Cerebellar nuclear complex (tissue), 1 donor: ENCODE measurements at regions not wholly inside any gene's neighbourhood (a gene's known extent, or its start where the extent isn't known, plus 50 kb on each side); places are given as distances from the start of the nearest gene placed in this dataset.

Experiments used
- DNase-seq, 2 experiments: peaks; one replicate each; lab custom pipeline; 2025; lab: John Stamatoyannopoulos, UW

- no peak for DNase-seq
Measured at GRCh38 chr20:39106791-39107190, 144.6 kb downstream of the DHX35 start.

GRCh38 chr20:39105551-39105950 is 143.4 kb downstream of the DHX35 start:
- no peak for DNase-seq

GRCh38 chr20:39103732-39104131 is 141.6 kb downstream of the DHX35 start:
- no peak for DNase-seq

- DNase-seq: no peak
Measured at GRCh38 chr20:39103305-39103704, 141.2 kb downstream of the DHX35 start.

GRCh38 chr20:39101895-39102294 is 139.8 kb downstream of the DHX35 start:
- DNase-seq: no peak

- no peak for DNase-seq
Measured at GRCh38 chr20:39100691-39101090, 138.5 kb downstream of the DHX35 start.

GRCh38 chr20:39097889-39098288 is 135.7 kb downstream of the DHX35 start:
- no peak for DNase-seq

- no peak for DNase-seq
Measured at GRCh38 chr20:39095870-39096269, 133.7 kb downstream of the DHX35 start.

GRCh38 chr20:39094391-39094790 is 132.2 kb downstream of the DHX35 start:
- no peak for DNase-seq

GRCh38 chr20:39092733-39093410 is 130.7 kb downstream of the DHX35 start:
- DNase-seq: no peak

- DNase-seq: no peak
Measured at GRCh38 chr20:39090906-39091305, 128.8 kb downstream of the DHX35 start.

GRCh38 chr20:39089797-39090196 is 127.7 kb downstream of the DHX35 start:
- no peak for DNase-seq
